B cell (primary cell): ENCODE measurements at regions not wholly inside any gene's neighbourhood (a gene's known extent, or its start where the extent isn't known, plus 50 kb on each side); places are given as distances from the start of the nearest gene placed in this dataset.

Experiments
- EZH2 ChIP-seq: IDR thresholded peaks from 2 replicates; pipeline ENCODE4 v1.6.1; 2012; ENCODE audit warnings: borderline replicate concordance, low read depth, mild to moderate bottlenecking, moderate library complexity, low read length; ENCODE audit not compliant: insufficient read depth, poor library complexity, severe bottlenecking
- TF ChIP-seq, protein P1 (sequence below): fragments of 200-600 bp; IDR thresholded peaks from one replicate; pipeline ENCODE4 v1.8.0; 2022; ENCODE audit warnings: antibody characterized with exemption, mild to moderate bottlenecking

DNA sequence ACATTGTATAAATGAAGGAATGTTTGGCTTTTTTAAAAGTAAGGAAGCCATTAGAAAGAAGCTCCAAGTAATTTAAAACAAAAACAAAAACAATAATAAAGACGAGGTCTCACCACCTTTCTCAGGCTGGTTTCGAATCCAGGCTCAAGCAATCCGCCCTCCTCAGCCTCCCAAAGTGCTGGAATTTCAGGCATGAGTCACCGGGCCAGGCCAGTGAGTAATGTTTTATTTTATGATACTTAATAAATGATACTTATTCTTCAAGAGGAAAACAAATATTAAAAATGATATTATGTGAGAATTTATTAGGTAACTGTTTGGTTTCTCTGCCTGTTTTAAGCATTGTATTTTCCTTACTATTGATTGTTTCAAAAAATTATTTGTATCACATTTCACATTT lies 201.4 kb upstream of the BRINP3 start:
- TF ChIP-seq, protein P1, sequence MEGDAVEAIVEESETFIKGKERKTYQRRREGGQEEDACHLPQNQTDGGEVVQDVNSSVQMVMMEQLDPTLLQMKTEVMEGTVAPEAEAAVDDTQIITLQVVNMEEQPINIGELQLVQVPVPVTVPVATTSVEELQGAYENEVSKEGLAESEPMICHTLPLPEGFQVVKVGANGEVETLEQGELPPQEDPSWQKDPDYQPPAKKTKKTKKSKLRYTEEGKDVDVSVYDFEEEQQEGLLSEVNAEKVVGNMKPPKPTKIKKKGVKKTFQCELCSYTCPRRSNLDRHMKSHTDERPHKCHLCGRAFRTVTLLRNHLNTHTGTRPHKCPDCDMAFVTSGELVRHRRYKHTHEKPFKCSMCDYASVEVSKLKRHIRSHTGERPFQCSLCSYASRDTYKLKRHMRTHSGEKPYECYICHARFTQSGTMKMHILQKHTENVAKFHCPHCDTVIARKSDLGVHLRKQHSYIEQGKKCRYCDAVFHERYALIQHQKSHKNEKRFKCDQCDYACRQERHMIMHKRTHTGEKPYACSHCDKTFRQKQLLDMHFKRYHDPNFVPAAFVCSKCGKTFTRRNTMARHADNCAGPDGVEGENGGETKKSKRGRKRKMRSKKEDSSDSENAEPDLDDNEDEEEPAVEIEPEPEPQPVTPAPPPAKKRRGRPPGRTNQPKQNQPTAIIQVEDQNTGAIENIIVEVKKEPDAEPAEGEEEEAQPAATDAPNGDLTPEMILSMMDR: no peak
- TF ChIP-seq EZH2: no peak
